GM21529 (cell line): ENCODE measurements at regions not wholly inside any gene's neighbourhood (a gene's known extent, or its start where the extent isn't known, plus 50 kb on each side); places are given as distances from the start of the nearest gene placed in this dataset.

Source experiments
- ATAC-seq: cut with Tn5 transposase; IDR thresholded peaks from one replicate; pipeline ENCODE4 v1.9.1; 2021; ENCODE audit not compliant: unreplicated experiment

- no peak for ATAC-seq
Observed at GRCh38 chr1:5505944-5506343, 486.3 kb downstream of the NPHP4 start.

DNA sequence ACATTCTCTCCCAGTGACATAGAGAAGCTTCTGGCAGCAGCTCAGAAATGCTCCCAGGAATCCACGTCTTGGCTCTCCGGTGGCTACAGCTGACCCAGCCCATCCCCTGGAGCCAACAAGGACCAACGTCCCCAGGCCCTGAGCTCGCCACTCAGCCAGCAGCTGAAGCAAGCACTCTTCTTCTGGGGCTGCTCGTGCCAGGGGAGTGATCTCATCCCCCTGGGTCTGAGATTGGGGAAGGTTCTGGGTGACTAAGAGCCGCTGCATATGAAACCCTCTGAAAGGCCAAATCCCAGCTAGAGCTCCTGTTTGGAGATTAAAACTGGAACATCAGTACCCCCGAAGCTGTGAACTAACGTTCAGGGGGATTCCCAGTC, 487.9 kb downstream of the NPHP4 start:
- ATAC-seq, result no peak

DNA sequence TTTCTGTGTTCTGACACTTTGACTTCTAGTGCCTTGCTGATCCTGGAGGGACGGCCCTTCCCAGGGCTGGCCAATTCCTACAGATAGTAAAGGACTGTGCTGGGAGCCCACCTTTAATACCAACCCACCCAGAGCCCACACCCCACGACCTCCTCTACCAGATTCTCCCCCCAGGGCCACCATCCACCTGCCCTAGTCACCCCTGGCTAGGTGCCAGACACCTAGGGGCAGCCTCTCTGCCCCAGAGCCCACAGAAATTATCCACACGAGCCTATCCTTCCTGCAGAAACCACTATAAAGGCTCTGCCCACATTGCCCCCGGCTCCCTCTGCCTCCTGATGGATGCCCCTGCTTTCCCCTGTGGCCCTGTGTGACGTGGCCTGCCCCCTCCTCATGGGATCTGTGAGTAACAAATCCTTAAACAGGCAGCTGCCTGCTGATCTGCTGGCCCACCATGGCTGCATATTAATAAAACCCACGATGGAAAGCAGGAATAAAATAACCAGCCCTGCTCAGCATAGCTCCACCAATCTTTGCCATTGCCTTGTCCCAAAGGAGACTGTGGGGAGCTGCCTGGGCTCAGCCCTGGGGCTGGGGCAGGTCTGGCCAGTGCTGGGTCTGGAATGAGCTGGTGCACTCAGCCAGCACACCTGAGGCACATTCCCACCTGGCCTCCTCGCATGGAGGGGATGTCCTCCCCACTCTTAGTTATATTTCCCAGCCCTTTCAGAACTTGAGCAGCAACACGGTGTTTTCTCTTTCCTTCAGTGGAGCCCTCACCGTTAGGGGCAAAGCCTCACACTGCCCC, 488.5 kb downstream of the NPHP4 start:
- no peak for ATAC-seq

- no peak for ATAC-seq
Observed at GRCh38 chr1:5502311-5503194, 489.7 kb downstream of the NPHP4 start.

GRCh38 chr1:5501206-5501930, 490.9 kb downstream of the NPHP4 start:
- no peak for ATAC-seq

DNA sequence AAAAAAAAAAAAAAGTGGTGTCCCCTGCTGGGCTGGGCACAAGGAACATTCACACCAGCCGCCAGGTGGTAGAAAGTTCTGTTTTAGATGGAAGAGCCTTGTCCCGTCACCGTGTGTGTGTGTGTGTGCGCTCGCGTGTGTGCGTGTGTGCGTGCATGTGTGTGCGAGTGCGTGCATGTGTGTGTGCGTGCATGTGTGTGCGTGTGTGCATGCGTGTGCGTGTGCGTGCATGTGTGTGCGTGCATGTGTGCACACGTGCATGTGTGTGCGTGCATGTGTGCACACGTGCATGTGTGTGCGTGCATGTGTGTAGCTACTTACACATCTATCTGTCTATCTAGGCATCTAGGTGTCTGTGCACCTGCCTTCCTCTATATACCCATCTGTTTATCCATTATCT, 491.7 kb downstream of the NPHP4 start:
- ATAC-seq, result no peak

DNA sequence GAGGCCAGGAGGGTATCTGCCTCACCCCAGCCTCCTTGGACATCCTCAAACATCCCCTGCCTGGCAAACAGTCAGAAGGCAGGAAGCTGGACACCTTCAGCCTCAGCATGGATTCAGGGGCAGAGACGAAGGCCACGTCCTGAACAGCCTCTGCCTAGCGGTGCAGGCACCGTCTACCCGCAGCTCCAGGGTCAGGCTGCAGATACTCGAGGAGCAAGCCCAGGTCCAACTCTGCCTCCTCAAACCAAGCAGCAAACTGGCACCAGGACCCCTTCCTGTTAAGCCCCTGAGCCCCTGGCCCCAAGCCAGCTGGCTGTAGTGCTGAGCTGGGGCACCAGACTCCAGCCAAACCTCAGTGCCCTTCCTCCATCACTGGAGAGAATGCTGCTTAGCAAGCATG, 494.7 kb downstream of the NPHP4 start:
- ATAC-seq, result no peak

- no peak for ATAC-seq
Observed at GRCh38 chr1:5495596-5496410, 496.4 kb downstream of the NPHP4 start.

GRCh38 chr1:5494518-5494917, 497.7 kb downstream of the NPHP4 start:
- ATAC-seq, result no peak

DNA sequence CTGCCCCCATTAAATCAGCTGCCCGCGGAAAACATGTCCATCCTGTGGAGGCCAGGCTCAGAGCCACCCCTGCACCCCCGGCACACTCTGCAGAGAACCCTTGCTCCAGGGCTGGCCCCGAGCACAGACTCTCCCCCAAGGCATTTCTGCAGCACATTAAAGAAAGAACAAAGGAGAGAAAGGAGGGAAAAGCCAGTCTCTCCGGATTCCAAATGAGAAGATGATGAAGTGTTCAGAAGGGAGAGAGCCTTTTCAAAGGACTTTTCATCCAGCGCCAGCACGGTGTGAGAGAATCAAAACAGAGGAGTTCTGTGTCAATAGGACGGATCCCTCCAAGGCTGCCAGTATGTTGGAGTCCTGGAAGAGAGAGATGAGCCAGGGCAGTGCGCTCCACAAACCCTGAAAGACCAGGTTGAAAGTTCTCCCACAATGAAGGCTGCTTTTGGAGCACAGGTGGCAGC, 498.3 kb downstream of the NPHP4 start:
- no peak for ATAC-seq

DNA sequence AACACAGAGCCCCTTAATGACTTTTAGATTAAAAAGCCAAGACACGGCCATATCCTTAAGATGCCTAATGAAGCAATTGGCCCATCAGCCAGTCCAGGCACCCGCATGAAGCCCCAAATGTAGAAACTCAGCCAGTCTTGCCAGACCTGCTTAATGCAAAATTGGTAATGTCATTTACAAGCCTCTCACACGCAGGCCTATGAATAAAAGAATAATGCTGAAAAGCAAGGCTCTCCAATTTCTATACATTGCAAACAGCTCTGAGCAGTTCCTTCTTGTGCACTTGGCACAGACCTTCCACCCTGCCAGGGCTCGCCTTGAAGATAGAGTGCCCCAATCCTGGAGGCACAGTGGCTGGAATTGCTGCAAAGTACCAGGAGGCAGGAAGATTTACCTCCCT, 498.9 kb downstream of the NPHP4 start:
- ATAC-seq, result no peak

GRCh38 chr1:5492846-5493245, 499.4 kb downstream of the NPHP4 start:
- ATAC-seq, result no peak

DNA sequence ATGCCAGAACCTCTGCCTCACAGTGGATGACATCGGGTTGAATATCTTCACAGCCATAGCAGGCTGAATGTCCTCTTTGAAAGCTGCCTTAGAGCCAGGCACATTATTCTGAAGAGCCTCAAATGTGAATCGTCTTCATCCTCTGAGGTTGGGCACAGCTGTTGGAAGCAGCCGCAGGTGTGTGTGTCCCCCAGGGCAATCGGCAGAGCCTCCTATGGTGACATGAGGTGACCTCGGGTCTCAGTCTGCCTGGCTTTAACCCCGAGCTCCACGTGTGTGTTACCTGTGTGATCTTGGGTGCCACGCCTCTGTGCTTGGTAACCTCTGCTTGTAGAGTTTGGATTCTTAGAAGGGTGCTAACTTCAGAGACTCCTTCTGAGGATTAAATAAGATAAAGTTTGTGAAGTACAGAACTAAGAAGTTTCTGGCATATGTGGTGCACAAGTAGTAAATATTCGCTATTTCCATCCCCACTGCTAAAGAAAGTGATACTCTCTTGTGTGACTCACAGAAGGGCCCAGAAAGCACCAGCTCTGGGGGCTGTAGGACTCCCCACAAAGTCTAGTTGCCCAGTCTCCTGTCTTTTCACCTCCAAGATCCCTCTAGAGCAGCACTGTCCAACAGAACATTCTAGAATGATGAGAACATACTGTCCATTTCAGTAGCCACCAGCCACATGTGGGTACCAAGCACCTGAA, 500.9 kb downstream of the NPHP4 start:
- ATAC-seq, result no peak

DNA sequence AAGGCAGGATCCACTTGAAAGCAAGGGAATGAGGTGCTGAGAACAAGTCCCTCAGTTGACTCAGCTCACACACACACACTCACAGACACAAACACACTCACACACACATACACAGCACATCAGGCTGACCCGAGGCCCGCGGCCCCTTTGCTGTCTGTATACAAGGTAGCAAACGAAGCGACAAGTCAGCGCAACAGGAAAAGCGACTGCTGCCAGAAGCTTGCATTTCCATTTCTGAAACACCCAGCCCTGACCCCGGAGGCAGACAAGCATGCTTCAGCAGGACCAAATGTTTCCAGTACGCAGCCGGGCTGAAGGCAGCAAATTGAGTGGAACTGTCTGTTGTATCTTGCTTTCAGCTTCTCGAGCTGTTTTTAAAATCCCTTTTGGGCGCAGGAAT, 501.6 kb downstream of the NPHP4 start:
- ATAC-seq, result no peak

- ATAC-seq, result no peak
Observed at GRCh38 chr1:5488448-5488847, 503.8 kb downstream of the NPHP4 start.

GRCh38 chr1:5485968-5486696, 506.1 kb downstream of the NPHP4 start:
- no peak for ATAC-seq

GRCh38 chr1:5485436-5485835, 506.8 kb downstream of the NPHP4 start:
- ATAC-seq, result no peak

DNA sequence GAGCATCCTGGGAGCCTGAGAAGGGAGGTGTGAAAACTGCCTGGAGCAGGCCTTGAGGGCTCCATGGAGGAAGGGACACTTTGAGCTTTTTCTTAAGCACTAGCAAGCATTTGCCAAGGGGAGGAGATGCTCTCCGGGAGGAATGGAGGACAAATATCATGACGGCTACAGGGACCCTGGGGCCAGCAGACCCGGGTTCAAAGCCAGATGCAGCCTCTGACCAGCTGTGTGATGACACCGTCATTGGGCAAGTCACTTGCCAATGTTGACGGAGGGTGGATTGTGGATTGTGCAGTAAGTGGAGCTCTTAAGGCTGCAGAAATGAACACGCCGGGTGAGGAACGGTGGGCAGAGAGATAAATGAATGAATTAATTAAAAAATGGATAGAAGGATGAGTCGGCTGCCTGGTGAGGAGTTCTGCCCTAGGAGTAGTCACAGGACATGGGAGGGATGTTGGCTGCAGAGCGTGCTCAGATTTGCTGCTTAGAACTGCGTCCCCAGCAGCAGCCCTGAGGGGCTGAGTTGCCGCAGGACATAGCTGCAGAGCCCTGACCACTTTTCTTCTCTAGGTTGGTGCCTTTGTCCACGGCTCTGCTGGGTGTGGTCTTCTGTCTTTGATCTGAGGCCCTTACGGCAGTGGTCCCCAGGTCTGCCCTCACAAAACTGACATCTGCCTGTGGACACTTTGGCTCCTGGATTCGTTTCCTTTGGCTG, 507.6 kb downstream of the NPHP4 start:
- no peak for ATAC-seq

DNA sequence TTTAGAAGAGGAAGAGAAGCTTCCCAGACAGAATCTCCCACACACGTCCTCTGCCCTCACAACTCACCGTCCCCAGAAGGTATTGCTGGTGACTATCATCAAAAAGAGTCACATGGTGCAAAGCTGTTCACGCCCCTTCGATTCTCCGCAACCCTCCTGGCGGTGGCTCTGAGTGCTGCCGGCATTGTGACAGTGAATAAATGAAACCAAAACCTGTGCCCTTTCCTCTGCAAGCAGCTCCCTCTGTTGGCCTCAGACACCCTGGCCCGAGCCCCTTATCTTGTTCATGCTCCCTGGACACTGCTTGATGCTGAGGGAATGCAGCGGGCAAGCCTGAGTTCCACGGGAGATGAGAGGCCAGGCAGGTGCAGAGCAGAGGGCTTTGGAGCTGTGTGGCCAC, 510.3 kb downstream of the NPHP4 start:
- no peak for ATAC-seq
